ENCODE measurements at regions not wholly inside any gene's neighbourhood (a gene's known extent, or its start where the extent isn't known, plus 50 kb on each side); places are given as distances from the start of the nearest gene placed in this dataset.

DNA sequence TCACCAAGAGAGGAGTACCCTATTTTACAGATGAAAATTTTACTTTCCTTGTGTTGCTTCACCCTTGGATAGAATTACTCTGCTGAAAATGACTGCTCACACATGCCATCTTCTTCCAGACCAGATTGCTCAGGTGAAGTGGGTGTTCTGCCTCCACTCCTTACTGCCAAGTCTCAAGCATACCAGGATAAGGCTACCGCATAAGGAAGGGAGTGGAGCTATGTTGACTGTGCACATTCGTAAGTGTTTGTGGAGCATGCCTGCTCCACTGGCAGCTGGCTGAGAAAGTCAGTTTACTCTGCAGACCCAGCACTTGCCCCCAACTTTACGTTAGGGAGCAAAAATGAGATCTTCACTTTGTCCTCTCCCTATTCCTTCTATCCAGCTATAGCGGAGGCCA, 405.0 kb upstream of the DDX18 start:
- DNase-seq (ENCODE audit: low read depth) = no peak
- no peak overlapping the region for H3K4me3 ChIP-seq (ENCODE audit: low read depth, low read length)
- TF ChIP-seq, protein P1, sequence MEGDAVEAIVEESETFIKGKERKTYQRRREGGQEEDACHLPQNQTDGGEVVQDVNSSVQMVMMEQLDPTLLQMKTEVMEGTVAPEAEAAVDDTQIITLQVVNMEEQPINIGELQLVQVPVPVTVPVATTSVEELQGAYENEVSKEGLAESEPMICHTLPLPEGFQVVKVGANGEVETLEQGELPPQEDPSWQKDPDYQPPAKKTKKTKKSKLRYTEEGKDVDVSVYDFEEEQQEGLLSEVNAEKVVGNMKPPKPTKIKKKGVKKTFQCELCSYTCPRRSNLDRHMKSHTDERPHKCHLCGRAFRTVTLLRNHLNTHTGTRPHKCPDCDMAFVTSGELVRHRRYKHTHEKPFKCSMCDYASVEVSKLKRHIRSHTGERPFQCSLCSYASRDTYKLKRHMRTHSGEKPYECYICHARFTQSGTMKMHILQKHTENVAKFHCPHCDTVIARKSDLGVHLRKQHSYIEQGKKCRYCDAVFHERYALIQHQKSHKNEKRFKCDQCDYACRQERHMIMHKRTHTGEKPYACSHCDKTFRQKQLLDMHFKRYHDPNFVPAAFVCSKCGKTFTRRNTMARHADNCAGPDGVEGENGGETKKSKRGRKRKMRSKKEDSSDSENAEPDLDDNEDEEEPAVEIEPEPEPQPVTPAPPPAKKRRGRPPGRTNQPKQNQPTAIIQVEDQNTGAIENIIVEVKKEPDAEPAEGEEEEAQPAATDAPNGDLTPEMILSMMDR (IDR thresholded peaks at IDR 0.05; ENCODE audit: insufficient read depth, low read length) = no peak

DNA sequence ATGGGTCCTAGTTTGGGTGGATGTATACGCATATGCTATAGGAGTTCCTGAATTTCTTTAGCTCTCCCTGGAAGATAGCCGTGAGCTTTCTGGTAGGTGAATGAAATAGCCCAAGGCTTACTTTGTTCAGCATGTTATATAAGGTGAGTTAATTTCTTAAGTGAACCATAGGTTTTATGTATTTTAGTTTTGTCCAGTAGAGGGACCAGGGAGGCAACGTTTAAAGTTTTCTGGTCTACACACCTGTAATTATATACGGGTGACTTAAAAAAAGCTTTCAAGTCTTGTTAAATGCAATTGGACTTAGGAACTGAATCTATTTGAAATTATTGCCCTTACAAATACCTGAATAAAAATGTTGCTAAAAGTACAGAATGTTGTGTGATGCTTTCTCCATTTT, 402.5 kb upstream of the DDX18 start:
- TF ChIP-seq, protein P1 (IDR thresholded peaks at IDR 0.05; ENCODE audit: insufficient read depth, low read length) = no peak
- no peak overlapping the region for H3K4me3 ChIP-seq (ENCODE audit: low read depth, low read length)
- no peak for DNase-seq (ENCODE audit: low read depth)

DNA sequence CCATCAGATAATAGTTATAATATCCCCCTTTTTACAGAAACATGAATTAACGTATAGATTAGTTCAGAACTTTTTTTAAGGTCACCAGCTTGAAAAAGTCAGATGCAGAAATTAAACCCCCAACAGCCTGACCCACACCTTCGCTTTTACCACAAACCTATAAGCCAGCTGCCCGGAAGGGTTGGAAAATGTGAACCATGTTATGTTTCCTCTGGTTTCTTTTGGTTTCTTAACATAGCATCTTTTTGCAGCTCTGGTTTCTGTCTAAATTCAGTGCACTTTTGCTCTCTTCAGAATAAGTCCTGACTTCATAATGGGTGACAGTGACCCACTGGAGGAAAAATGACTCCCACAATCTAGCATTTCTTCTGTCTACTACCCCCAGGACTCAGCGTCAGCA, 381.7 kb upstream of the DDX18 start:
- H3K4me3 ChIP-seq (ENCODE audit: low read depth, low read length) = no peak overlapping the region
- TF ChIP-seq, protein P1 (IDR thresholded peaks at IDR 0.05; ENCODE audit: insufficient read depth, low read length) = no peak
- DNase-seq (ENCODE audit: low read depth) = no peak

DNA sequence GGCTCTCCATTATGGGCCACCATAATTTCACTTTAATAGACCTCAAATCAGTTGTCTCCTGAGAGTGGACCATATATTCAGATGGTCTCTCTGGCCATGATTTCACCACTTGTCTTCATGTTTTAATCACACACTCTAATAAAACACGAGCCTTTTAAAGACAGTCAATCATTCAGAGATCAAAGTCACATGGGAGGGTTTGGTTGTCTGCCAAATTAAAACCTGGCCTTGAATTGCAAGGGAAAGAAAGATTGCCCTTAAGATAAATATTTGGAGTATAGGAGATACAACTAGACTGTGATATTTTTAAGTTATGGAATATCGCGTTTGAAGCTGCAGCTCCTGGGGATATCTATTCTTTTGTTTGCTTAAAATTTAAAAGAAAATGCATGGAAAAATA, 377.8 kb upstream of the DDX18 start:
- no peak overlapping the region for H3K4me3 ChIP-seq (ENCODE audit: low read depth, low read length)
- DNase-seq (ENCODE audit: low read depth) = no peak
- TF ChIP-seq, protein P1 (IDR thresholded peaks at IDR 0.05; ENCODE audit: insufficient read depth, low read length) = no peak

DNA sequence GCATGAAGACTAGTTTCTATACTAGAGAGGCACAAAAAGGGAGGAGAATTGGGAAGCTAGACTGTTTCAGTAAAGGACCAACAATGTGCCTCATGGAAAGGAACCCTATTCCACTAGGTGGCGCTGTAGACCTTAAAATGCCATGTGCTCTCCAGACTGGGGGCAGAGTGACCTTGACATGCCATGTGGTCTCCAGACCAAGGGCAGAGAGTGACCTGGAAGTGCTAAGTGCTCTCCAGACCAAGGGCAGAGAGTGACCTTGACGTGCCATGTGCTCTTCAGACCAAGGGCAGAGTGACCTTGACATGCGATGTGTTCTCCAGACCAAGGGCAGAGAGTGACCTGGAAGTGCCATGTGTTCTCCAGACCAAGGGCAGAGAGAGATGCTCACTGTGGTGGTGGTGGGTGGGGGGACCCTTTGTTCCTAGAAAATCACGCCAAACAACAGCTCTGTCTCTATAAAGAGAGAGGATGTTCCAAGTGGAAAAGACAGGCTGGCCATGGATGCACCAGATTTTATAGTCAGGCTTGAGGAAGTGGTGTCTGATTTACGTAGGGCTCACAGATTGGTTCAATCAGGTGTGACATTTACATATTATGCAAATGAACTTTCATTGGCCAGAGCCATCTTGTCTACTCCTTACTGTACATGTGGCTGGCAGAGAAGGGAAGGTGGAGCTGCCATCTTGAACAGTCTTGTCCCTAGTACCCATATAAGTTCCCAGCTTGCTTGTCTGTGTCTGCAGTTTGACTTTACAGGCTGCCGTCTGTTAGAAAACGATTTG, 344.0 kb upstream of the DDX18 start:
- TF ChIP-seq, protein P1 (IDR thresholded peaks at IDR 0.05; ENCODE audit: insufficient read depth, low read length) = no peak
- no peak for DNase-seq (ENCODE audit: low read depth)

DNA sequence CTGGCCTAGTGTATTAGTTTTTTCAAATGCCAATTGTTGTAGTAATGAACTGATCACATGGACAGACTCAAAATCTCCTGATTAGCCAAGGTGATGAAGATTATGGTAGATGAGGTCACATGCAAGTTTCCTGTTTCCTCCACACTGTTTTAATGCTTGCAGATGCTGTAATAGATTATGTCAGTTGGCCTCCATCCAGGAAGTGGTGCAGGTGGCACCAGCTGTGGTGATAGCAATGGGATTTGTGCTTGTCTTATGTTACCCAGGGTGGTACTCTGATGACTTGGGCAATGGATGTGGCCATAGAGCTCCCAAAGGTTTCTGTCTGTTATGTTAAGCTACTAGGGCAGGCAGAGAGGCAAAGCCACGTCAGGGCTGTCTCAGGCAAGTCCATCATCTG, 332.9 kb upstream of the DDX18 start:
- no peak for DNase-seq (ENCODE audit: low read depth)
- TF ChIP-seq, protein P1 (IDR thresholded peaks at IDR 0.05; ENCODE audit: insufficient read depth, low read length) = no peak
- H3K4me3 ChIP-seq (ENCODE audit: low read depth, low read length) = no peak overlapping the region

More for the DNA sequence above, 344.0 kb upstream of the DDX18 start:
- H3K4me3 ChIP-seq (ENCODE audit: low read depth, low read length) = no peak overlapping the region

DNA sequence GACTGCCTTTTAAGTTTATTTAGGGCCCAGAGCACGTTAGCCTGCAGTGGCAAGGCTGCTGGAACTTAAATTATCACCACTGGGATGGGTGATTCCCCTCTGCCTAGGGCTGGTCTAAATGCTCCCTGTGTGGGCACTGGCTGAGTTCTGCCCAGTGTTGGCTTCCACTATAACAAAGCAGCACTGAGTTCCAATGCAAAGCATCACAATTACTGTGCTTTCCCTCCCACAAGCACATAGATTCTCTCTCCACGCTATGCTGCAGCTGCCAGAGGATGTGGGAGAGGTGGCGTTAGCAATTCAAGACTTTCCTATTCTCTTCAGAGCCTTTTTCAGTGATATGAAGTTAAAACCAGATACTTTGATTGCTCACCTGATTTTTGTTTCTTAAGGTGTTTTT, 328.9 kb upstream of the DDX18 start:
- TF ChIP-seq, protein P1 (IDR thresholded peaks at IDR 0.05; ENCODE audit: insufficient read depth, low read length) = no peak
- no peak for DNase-seq (ENCODE audit: low read depth)

More for the DNA sequence above, 328.9 kb upstream of the DDX18 start:
- no peak overlapping the region for H3K4me3 ChIP-seq (ENCODE audit: low read depth, low read length)
